IMR-90 (cell line): ENCODE measurements at regions not wholly inside any gene's neighbourhood (a gene's known extent, or its start where the extent isn't known, plus 50 kb on each side); places are given as distances from the start of the nearest gene placed in this dataset.

ENCODE experiments used
- ATAC-seq: fragments of 200-7000 bp; cut with Tn5 transposase; 2 replicates; pipeline ENCODE4 v1.9.1; 2020; ENCODE audit warnings: low read depth, mild to moderate bottlenecking, moderate library complexity
- BruUV-seq: library from RNA; stranded (reverse); fragments of 400-500 nt; replicated peaks from 2 replicates; lab custom pipeline; 2021; lab: Mats Ljungman, UMichigan
- CTCF ChIA-PET: fragments of 300-600 bp; formaldehyde crosslinking; extraction: SDS; loops from one replicate; lab custom pipeline; 2021; ENCODE audit warnings: antibody characterized with exemption; lab: Yijun Ruan, JAX
- POLR2A ChIA-PET: fragments of 300-600 bp; sonication (Branson Sonifier 250); formaldehyde crosslinking; loops from one replicate; lab custom pipeline; 2022; ENCODE audit warnings: antibody characterized with exemption; ENCODE audit not compliant: unreplicated experiment; lab: Charles Lee
- DNase-seq: peaks from one replicate; pipeline ENCODE4 v3.0.0; 2013
- H2AFZ ChIP-seq: replicated peaks from 2 replicates; pipeline ENCODE3; 2013; ENCODE audit warnings: low read length, mild to moderate bottlenecking; ENCODE audit not compliant: poor library complexity
- H2AK5ac ChIP-seq: 2 replicates; pipeline ENCODE4 v1.6.1; 2013; ENCODE audit warnings: low read depth, low read length, inconsistent platforms
- H2AK9ac ChIP-seq: replicated peaks from 2 replicates; pipeline ENCODE3; 2013; ENCODE audit warnings: mild to moderate bottlenecking, low read depth, low read length, moderate library complexity; ENCODE audit not compliant: poor library complexity
- H2BK120ac ChIP-seq: 2 replicates; pipeline ENCODE4 v1.6.1; 2013; ENCODE audit warnings: low read depth, low read length, inconsistent platforms
- H2BK15ac ChIP-seq: 3 replicates; pipeline ENCODE4 v1.6.1; 2013; ENCODE audit warnings: low read depth, low read length, inconsistent platforms
- H2BK20ac ChIP-seq: 2 replicates; pipeline ENCODE4 v1.6.1; 2013; ENCODE audit warnings: low read depth, mild to moderate bottlenecking, inconsistent platforms, low read length, moderate library complexity
- H2BK5ac ChIP-seq: 2 replicates; pipeline ENCODE4 v1.6.1; 2013; ENCODE audit warnings: mild to moderate bottlenecking, low read depth, low read length, inconsistent platforms; ENCODE audit not compliant: poor library complexity, severe bottlenecking
- H3K14ac ChIP-seq: replicated peaks from 2 replicates; pipeline ENCODE4 v1.6.1; 2013; ENCODE audit warnings: low read depth, low read length, inconsistent platforms
- H3K18ac ChIP-seq: 2 replicates; pipeline ENCODE4 v1.6.1; 2013; ENCODE audit warnings: low read depth, low read length, control low read depth
- H3K23ac ChIP-seq: 2 replicates; pipeline ENCODE4 v1.6.1; 2013; ENCODE audit warnings: low read depth, low read length, inconsistent platforms
- H3K27ac ChIP-seq: 2 replicates; pipeline ENCODE4 v1.5.1; 2013; ENCODE audit warnings: mild to moderate bottlenecking, control low read depth, low read length; ENCODE audit not compliant: insufficient read depth
- H3K27me3 ChIP-seq: 2 replicates; pipeline ENCODE4 v1.6.1; 2013; ENCODE audit warnings: low read length; ENCODE audit not compliant: control insufficient read depth, insufficient read depth
- H3K36me3 ChIP-seq: 2 replicates; pipeline ENCODE4 v1.6.1; 2013; ENCODE audit warnings: low read length, mixed read lengths; ENCODE audit not compliant: control insufficient read depth, insufficient read depth
- H3K4ac ChIP-seq: 2 replicates; pipeline ENCODE4 v1.6.1; 2013; ENCODE audit warnings: low read depth, low read length, inconsistent platforms
- H3K4me1 ChIP-seq: 2 replicates; pipeline ENCODE4 v1.6.1; 2013; ENCODE audit warnings: low read length, mixed read lengths; ENCODE audit not compliant: control insufficient read depth, insufficient read depth
- H3K4me2 ChIP-seq: 2 replicates; pipeline ENCODE4 v1.6.1; 2013; ENCODE audit warnings: low read depth, mild to moderate bottlenecking, control low read depth, low read length, moderate library complexity
- H3K4me3 ChIP-seq: 2 replicates; pipeline ENCODE4 v1.5.1; 2013; ENCODE audit warnings: low read depth, mild to moderate bottlenecking, control low read depth, low read length, moderate library complexity; ENCODE audit not compliant: insufficient read depth
- H3K56ac ChIP-seq: 2 replicates; pipeline ENCODE4 v1.6.1; 2013; ENCODE audit warnings: low read length, inconsistent platforms; ENCODE audit not compliant: insufficient read depth; ENCODE audit errors: extremely low read depth
- H3K79me1 ChIP-seq, 2 experiments: 2 replicates each; pipeline ENCODE4 v1.6.1; 2013; ENCODE audit warnings: low read length in 2 of 2, inconsistent platforms in 1 of 2, low read depth in 1 of 2
- H3K9ac ChIP-seq: 2 replicates; pipeline ENCODE4 v1.6.1; 2013; ENCODE audit warnings: low read depth, low read length, control low read depth
- H3K9me1 ChIP-seq: 2 replicates; pipeline ENCODE4 v1.6.1; 2013; ENCODE audit warnings: low read length, inconsistent platforms; ENCODE audit not compliant: insufficient read depth
- H3K9me3 ChIP-seq: 2 replicates; pipeline ENCODE4 v1.6.1; 2013; ENCODE audit warnings: low read length; ENCODE audit not compliant: control insufficient read depth, insufficient read depth
- H4K20me1 ChIP-seq: 2 replicates; pipeline ENCODE4 v1.6.1; 2013; ENCODE audit warnings: low read length, inconsistent platforms; ENCODE audit not compliant: insufficient read depth
- H4K5ac ChIP-seq: 2 replicates; pipeline ENCODE4 v1.6.1; 2013; ENCODE audit warnings: mild to moderate bottlenecking, low read depth, low read length, control low read depth
- H4K8ac ChIP-seq, 2 experiments: 2 replicates each; pipeline ENCODE4 v1.6.1; 2013; ENCODE audit warnings: low read depth in 2 of 2, low read length in 2 of 2, control low read depth in 1 of 2, inconsistent platforms in 1 of 2
- H4K91ac ChIP-seq: 2 replicates; pipeline ENCODE4 v1.6.1; 2013; ENCODE audit warnings: low read depth, low read length, inconsistent platforms; ENCODE audit not compliant: insufficient read depth
- BHLHE40 ChIP-seq: fragments of 150-350 bp; IDR thresholded peaks from 2 replicates; pipeline ENCODE4 v1.6.1; 2016; ENCODE audit warnings: mild to moderate bottlenecking, low read depth, low read length
- RAD21 ChIP-seq: IDR thresholded peaks from 2 replicates; pipeline ENCODE4 v1.6.1; 2012; ENCODE audit warnings: low read length, improper control_type of control experiment
- SMC3 ChIP-seq: fragments of 150-350 bp; IDR thresholded peaks from 2 replicates; pipeline ENCODE4 v1.6.1; 2016; ENCODE audit warnings: low read depth, mild to moderate bottlenecking, antibody characterized with exemption, low read length, moderate library complexity
- WGBS, 2 experiments: methylation state at CpG; one replicate each; pipeline versions ENCODE4 v1.1.5 to v1.1.7; 2013; ENCODE audit warnings: missing lambda C conversion rate in 2 of 2; ENCODE audit not compliant: insufficient read length in 1 of 2; ENCODE audit errors: extremely low coverage in 2 of 2; 5-methylcytosine and 5-hydroxymethylcytosine counted together
- dilution Hi-C: fragments of 300-500 bp; cut with HindIII; formaldehyde crosslinking; loops from one replicate; pipeline ENCODE4 v1.14.3; 2018; ENCODE audit warnings: low sequenced_read_pairs; ENCODE audit not compliant: unreplicated experiment
- in situ Hi-C: fragments of 300-500 bp; cut with MboI; formaldehyde crosslinking; loops from 3 replicates; pipeline ENCODE4 v1.14.3; 2019; ENCODE audit warnings: low sequenced_read_pairs, inconsistent platforms, mixed read lengths
- intact Hi-C: fragments of 100-400 bp; cut with micrococcal nuclease; formaldehyde crosslinking; loops from 2 replicates; pipeline ENCODE4 v1.10.0; 2022
- TF ChIP-seq, protein P1 (sequence below): fragments of 150-350 bp; IDR thresholded peaks from 2 replicates; pipeline ENCODE4 v1.6.1; 2017; ENCODE audit warnings: mild to moderate bottlenecking, antibody characterized with exemption, low read length, low read depth
- TF ChIP-seq, protein P2 (sequence below): conservative IDR thresholded peaks from 2 replicates; pipeline ENCODE4 v1.5.1; 2012; ENCODE audit warnings: mild to moderate bottlenecking, low read depth, low read length, improper control_type of control experiment

DNA sequence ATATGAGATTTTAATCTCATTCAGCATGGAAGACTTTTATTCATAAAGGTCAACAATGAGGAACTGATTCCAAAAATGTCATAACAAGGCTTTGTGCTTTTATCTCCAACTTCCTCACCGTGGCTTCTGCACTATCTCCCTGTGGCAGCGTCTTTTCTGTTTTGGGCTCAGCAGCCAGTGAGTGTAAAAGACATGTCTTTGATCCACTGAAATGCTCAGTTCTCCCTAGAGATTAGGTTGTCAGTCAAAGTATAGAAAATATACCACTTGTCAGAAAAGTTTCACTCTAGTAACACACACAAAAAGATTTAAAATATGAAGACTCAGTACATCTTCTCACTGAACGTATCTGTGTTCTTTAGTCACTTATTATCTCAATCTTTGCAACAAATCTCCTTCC, 901.8 kb upstream of the ZWINT start:
- CTCF ChIA-PET, result no interaction called here
- Histone ChIP-seq H3K4ac (no peak overlapping the region), H2BK5ac (no peak overlapping the region), H3K36me3 (no peaks in the 10 kb centered on the region), H4K20me1 (no peaks in the 10 kb centered on the region), H3K4me2 (no peak overlapping the region), H2BK20ac (no peak overlapping the region), H3K23ac (no peak overlapping the region), H3K79me1 (no peaks in the 10 kb centered on the region), H3K4me3 (no peak overlapping the region), H3K14ac (no peak overlapping the region), H3K4me1 (no peaks in the 10 kb centered on the region), H3K56ac (no peak overlapping the region), H3K9me3 (peaks cover 5% of the 10 kb centered on the region; the same call in 1 of the 2 replicates), H3K27me3 (no peaks in the 10 kb centered on the region), H3K18ac (no peak overlapping the region), H2AFZ (no peak overlapping the region), H2AK9ac (no peak overlapping the region), H3K9me1 (no peaks in the 10 kb centered on the region), H4K91ac (no peak overlapping the region), H2AK5ac (no peak overlapping the region), H4K5ac (no peak overlapping the region), H2BK120ac (no peak overlapping the region), H4K8ac (no peak overlapping the region), H3K27ac (no peak overlapping the region), H3K9ac (no peak overlapping the region), H2BK15ac (no peak overlapping the region)
- no peak for TF ChIP-seq BHLHE40
- TF ChIP-seq SMC3, result no peak
- TF ChIP-seq, protein P1, sequence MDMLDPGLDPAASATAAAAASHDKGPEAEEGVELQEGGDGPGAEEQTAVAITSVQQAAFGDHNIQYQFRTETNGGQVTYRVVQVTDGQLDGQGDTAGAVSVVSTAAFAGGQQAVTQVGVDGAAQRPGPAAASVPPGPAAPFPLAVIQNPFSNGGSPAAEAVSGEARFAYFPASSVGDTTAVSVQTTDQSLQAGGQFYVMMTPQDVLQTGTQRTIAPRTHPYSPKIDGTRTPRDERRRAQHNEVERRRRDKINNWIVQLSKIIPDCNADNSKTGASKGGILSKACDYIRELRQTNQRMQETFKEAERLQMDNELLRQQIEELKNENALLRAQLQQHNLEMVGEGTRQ, result no peak
- TF ChIP-seq, protein P2, sequence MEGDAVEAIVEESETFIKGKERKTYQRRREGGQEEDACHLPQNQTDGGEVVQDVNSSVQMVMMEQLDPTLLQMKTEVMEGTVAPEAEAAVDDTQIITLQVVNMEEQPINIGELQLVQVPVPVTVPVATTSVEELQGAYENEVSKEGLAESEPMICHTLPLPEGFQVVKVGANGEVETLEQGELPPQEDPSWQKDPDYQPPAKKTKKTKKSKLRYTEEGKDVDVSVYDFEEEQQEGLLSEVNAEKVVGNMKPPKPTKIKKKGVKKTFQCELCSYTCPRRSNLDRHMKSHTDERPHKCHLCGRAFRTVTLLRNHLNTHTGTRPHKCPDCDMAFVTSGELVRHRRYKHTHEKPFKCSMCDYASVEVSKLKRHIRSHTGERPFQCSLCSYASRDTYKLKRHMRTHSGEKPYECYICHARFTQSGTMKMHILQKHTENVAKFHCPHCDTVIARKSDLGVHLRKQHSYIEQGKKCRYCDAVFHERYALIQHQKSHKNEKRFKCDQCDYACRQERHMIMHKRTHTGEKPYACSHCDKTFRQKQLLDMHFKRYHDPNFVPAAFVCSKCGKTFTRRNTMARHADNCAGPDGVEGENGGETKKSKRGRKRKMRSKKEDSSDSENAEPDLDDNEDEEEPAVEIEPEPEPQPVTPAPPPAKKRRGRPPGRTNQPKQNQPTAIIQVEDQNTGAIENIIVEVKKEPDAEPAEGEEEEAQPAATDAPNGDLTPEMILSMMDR, result no peak
- TF ChIP-seq RAD21, result no peak
- ATAC-seq (no peak), DNase-seq (no peak)
- intact Hi-C loops, result no loop called here
- no TSS peak for BruUV-seq
- POLR2A ChIA-PET, result no interaction called here
- dilution Hi-C loops, result no loop called here
- in situ Hi-C loops, result no loop called here
- no CpG with 5 or more reads among the region's 3 CpGs for WGBS, 2 experiments
